Astrocyte (in vitro differentiated cells and primary cell): ENCODE measurements at regions not wholly inside any gene's neighbourhood (a gene's known extent, or its start where the extent isn't known, plus 50 kb on each side); places are given as distances from the start of the nearest gene placed in this dataset.

Experiments used
- DNase-seq: peaks from one replicate; pipeline ENCODE4 v3.0.0-alpha.2; 2010; ENCODE audit warnings: low read depth
- FAIRE-seq: peaks from 2 replicates; lab custom pipeline; 2011; peaks lifted over from hg19 to GRCh38; lab: Jason Lieb, UNC
- H2AFZ ChIP-seq: 2 replicates; pipeline ENCODE4 v1.6.0; 2012; ENCODE audit warnings: low read depth, low read length, inconsistent platforms
- H3K27ac ChIP-seq: 2 replicates; pipeline ENCODE4 v1.5.1; 2011; ENCODE audit warnings: low read depth, low read length, inconsistent platforms
- H3K27me3 ChIP-seq: 2 replicates; pipeline ENCODE4 v1.6.0; 2011; ENCODE audit warnings: low read length, inconsistent platforms; ENCODE audit not compliant: insufficient read depth
- H3K36me3 ChIP-seq: 2 replicates; pipeline ENCODE4 v1.5.1; 2011; ENCODE audit warnings: low read length, inconsistent platforms; ENCODE audit not compliant: insufficient read depth
- H3K4me1 ChIP-seq: 2 replicates; pipeline ENCODE4 v1.5.1; 2011; ENCODE audit warnings: low read length, inconsistent platforms; ENCODE audit not compliant: insufficient read depth
- H3K4me2 ChIP-seq: 2 replicates; pipeline ENCODE4 v1.6.0; 2012; ENCODE audit warnings: low read length, inconsistent platforms
- H3K4me3 ChIP-seq: 2 replicates; pipeline ENCODE4 v1.5.1; 2011; ENCODE audit warnings: low read depth, mild to moderate bottlenecking, low read length, inconsistent platforms; ENCODE audit not compliant: insufficient read depth
- H3K79me2 ChIP-seq: 2 replicates; pipeline ENCODE4 v1.6.0; 2012; ENCODE audit warnings: mild to moderate bottlenecking, low read length, inconsistent platforms; ENCODE audit not compliant: insufficient read depth
- H3K9ac ChIP-seq: 2 replicates; pipeline ENCODE4 v1.6.0; 2012; ENCODE audit warnings: mild to moderate bottlenecking, low read length, inconsistent platforms
- H3K9me3 ChIP-seq: 2 replicates; pipeline ENCODE4 v1.5.1; 2012; ENCODE audit warnings: low read depth, mild to moderate bottlenecking, low read length, inconsistent platforms; ENCODE audit not compliant: insufficient read depth
- H4K20me1 ChIP-seq: 2 replicates; pipeline ENCODE4 v1.6.0; 2012; ENCODE audit warnings: low read length, inconsistent platforms; ENCODE audit not compliant: insufficient read depth
- H3K27ac Mint-ChIP-seq: one replicate; pipeline ENCODE4 v1.8.0; 2021; ENCODE audit warnings: mild to moderate bottlenecking, mixed read lengths; ENCODE audit not compliant: unreplicated experiment
- H3K27me3 Mint-ChIP-seq: one replicate; pipeline ENCODE4 v1.8.0; 2021; ENCODE audit warnings: low read depth, mixed read lengths; ENCODE audit not compliant: unreplicated experiment
- H3K36me3 Mint-ChIP-seq: one replicate; pipeline ENCODE4 v1.8.0; 2021; ENCODE audit warnings: low read depth, mixed read lengths; ENCODE audit not compliant: unreplicated experiment
- H3K4me1 Mint-ChIP-seq: one replicate; pipeline ENCODE4 v1.8.0; 2021; ENCODE audit warnings: low read depth, mixed read lengths; ENCODE audit not compliant: unreplicated experiment
- H3K4me3 Mint-ChIP-seq: one replicate; pipeline ENCODE4 v1.8.0; 2021; ENCODE audit warnings: mild to moderate bottlenecking, moderate library complexity, mixed read lengths; ENCODE audit not compliant: unreplicated experiment
- H3K9me3 Mint-ChIP-seq: one replicate; pipeline ENCODE4 v1.8.0; 2021; ENCODE audit warnings: mild to moderate bottlenecking, mixed read lengths; ENCODE audit not compliant: unreplicated experiment
- EZH2 ChIP-seq: IDR thresholded peaks from 2 replicates; pipeline ENCODE4 v1.6.1; 2012; ENCODE audit warnings: mild to moderate bottlenecking, low read length, inconsistent platforms; ENCODE audit not compliant: insufficient read depth
- TF ChIP-seq, protein P1 (sequence below): IDR thresholded peaks from 2 replicates; pipeline ENCODE4 v1.5.1; 2011; ENCODE audit warnings: low read depth, mild to moderate bottlenecking, inconsistent platforms, low read length, moderate library complexity; ENCODE audit not compliant: insufficient read depth

DNA sequence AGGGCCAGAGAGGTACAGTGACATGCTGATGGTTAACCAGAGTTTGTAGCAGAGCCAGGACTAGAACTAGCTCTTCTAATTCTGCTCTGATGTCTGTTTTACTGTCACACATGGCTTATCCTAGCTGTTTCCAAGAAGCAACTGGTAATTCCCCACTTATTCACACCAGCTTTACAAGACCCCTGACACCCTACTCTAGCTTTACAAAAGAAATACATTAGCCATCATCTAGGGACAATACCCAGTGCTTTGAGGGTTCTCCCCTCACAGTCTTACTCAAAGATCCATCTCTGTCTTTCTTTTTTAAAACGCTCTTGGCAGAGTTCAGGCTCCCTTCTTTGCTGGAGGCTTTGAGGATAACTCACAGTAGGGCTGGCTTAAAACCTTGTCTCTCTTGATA lies 197.3 kb upstream of the PMFBP1 start:
- Mint-ChIP-seq H3K4me3 (no peak overlapping the region), H3K27me3 (no peaks in the 10 kb centered on the region), H3K27ac (no peak overlapping the region), H3K9me3 (peaks cover 5% of the 10 kb centered on the region), H3K36me3 (peaks cover 6% of the 10 kb centered on the region), H3K4me1 (peaks cover 12% of the 10 kb centered on the region)
- no peak overlapping the region for H2AFZ ChIP-seq
- no peak overlapping the region for H3K4me3 ChIP-seq
- no peak overlapping the region for H3K4me2 ChIP-seq
- no peaks in the 10 kb centered on the region for H4K20me1 ChIP-seq
- no peaks in the 10 kb centered on the region for H3K36me3 ChIP-seq
- no peak overlapping the region for H3K27ac ChIP-seq
- H3K9ac ChIP-seq, result no peak overlapping the region
- FAIRE-seq, result no peak
- no peaks in the 10 kb centered on the region for H3K79me2 ChIP-seq
- H3K4me1 ChIP-seq, result peaks cover 9% of the 10 kb centered on the region
- no peak for DNase-seq
- H3K9me3 ChIP-seq, result peaks cover 2% of the 10 kb centered on the region
- H3K27me3 ChIP-seq, result no peaks in the 10 kb centered on the region
- TF ChIP-seq EZH2, result no peak
- TF ChIP-seq, protein P1, sequence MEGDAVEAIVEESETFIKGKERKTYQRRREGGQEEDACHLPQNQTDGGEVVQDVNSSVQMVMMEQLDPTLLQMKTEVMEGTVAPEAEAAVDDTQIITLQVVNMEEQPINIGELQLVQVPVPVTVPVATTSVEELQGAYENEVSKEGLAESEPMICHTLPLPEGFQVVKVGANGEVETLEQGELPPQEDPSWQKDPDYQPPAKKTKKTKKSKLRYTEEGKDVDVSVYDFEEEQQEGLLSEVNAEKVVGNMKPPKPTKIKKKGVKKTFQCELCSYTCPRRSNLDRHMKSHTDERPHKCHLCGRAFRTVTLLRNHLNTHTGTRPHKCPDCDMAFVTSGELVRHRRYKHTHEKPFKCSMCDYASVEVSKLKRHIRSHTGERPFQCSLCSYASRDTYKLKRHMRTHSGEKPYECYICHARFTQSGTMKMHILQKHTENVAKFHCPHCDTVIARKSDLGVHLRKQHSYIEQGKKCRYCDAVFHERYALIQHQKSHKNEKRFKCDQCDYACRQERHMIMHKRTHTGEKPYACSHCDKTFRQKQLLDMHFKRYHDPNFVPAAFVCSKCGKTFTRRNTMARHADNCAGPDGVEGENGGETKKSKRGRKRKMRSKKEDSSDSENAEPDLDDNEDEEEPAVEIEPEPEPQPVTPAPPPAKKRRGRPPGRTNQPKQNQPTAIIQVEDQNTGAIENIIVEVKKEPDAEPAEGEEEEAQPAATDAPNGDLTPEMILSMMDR, result no peak

- peaks cover 12% of the 10 kb centered on the region for H3K4me1 Mint-ChIP-seq
Observed at GRCh38 chr16:72367851-72368250, 195.9 kb upstream of the PMFBP1 start.

DNA sequence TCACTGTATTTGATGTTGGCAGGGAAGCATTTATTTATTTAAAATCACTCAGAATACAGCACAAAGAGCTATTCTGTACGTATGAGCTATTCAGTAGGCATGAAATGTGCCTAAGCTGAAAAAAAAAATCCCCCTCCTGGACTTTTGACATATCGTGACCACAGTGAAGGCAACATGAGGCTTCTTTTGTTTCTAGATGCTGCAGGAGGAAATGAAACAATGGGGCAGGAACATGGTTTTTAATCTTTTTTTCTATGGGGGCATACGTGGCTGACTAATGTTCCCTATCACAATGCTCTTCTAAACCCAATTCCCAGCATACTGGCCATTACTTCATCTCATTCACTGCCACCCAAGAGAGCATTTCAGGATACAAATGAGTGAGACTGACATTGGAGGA lies 191.0 kb upstream of the PMFBP1 start:
- Histone ChIP-seq H3K27me3 (no peaks in the 10 kb centered on the region), H4K20me1 (no peaks in the 10 kb centered on the region), H3K9ac (no peak overlapping the region), H3K4me2 (no peak overlapping the region), H2AFZ (no peak overlapping the region), H3K36me3 (no peaks in the 10 kb centered on the region), H3K9me3 (peaks cover 2% of the 10 kb centered on the region), H3K4me1 (no peaks in the 10 kb centered on the region), H3K79me2 (no peaks in the 10 kb centered on the region), H3K4me3 (no peak overlapping the region), H3K27ac (no peak overlapping the region)
- TF ChIP-seq EZH2, result no peak
- TF ChIP-seq, protein P1, result no peak
- H3K4me1 Mint-ChIP-seq, result no peaks in the 10 kb centered on the region
- DNase-seq (peak; percentile 14), FAIRE-seq (no peak)
- no peak overlapping the region for H3K4me3 Mint-ChIP-seq
- H3K9me3 Mint-ChIP-seq, result peaks cover 5% of the 10 kb centered on the region
- H3K36me3 Mint-ChIP-seq, result peaks cover 3% of the 10 kb centered on the region
- no peaks in the 10 kb centered on the region for H3K27me3 Mint-ChIP-seq
- H3K27ac Mint-ChIP-seq, result no peak overlapping the region

More at GRCh38 chr16:72367851-72368250, 195.9 kb upstream of the PMFBP1 start:
- H3K36me3 Mint-ChIP-seq, result peaks cover 6% of the 10 kb centered on the region
- H3K27ac Mint-ChIP-seq, result no peak overlapping the region
- peaks cover 5% of the 10 kb centered on the region for H3K9me3 Mint-ChIP-seq
- FAIRE-seq (no peak), DNase-seq (no peak)
- no peak overlapping the region for H3K4me3 ChIP-seq
- H3K36me3 ChIP-seq, result no peaks in the 10 kb centered on the region
- peaks cover 9% of the 10 kb centered on the region for H3K4me1 ChIP-seq
- no peak overlapping the region for H3K9ac ChIP-seq
- no peaks in the 10 kb centered on the region for H4K20me1 ChIP-seq
- no peak overlapping the region for H3K27ac ChIP-seq
- H3K4me2 ChIP-seq, result no peak overlapping the region
- H3K79me2 ChIP-seq, result no peaks in the 10 kb centered on the region
- H3K27me3 Mint-ChIP-seq, result no peaks in the 10 kb centered on the region
- peaks cover 2% of the 10 kb centered on the region for H3K9me3 ChIP-seq
- no peak overlapping the region for H3K4me3 Mint-ChIP-seq
- no peaks in the 10 kb centered on the region for H3K27me3 ChIP-seq
- TF ChIP-seq, protein P1, result no peak
- no peak for TF ChIP-seq EZH2
- no peak overlapping the region for H2AFZ ChIP-seq
